NB4 (cell line): ENCODE measurements at regions not wholly inside any gene's neighbourhood (a gene's known extent, or its start where the extent isn't known, plus 50 kb on each side); places are given as distances from the start of the nearest gene placed in this dataset.

Experiments used
- POLR2A ChIP-seq: IDR thresholded peaks from 2 replicates; pipeline ENCODE4 v1.6.1; 2011; ENCODE audit warnings: mild to moderate bottlenecking; ENCODE audit not compliant: insufficient read length; ENCODE audit errors: extremely low read depth
- TF ChIP-seq, protein P1 (sequence below): IDR thresholded peaks from one replicate; pipeline ENCODE4 v1.5.1; 2012; ENCODE audit warnings: low read depth, low read length

DNA sequence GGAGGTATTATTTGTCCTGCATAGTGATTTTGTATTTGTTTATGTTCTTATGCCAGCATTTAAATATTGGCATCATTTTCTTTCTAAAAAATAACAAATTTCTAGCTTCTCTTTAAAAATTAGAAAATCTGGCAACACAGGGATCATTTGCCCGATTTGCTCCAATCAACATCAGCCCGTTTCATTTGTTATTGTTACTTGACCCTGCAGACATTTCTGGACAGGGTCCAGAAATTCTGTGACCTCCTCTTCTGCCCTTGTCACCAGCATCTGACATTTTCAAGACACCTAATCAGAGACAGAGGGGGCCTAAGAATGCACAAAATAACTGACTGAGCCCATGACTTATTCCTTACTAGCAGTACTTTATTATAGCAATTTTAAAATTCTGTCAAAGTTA, 253.3 kb downstream of the MREG start:
- TF ChIP-seq, protein P1, sequence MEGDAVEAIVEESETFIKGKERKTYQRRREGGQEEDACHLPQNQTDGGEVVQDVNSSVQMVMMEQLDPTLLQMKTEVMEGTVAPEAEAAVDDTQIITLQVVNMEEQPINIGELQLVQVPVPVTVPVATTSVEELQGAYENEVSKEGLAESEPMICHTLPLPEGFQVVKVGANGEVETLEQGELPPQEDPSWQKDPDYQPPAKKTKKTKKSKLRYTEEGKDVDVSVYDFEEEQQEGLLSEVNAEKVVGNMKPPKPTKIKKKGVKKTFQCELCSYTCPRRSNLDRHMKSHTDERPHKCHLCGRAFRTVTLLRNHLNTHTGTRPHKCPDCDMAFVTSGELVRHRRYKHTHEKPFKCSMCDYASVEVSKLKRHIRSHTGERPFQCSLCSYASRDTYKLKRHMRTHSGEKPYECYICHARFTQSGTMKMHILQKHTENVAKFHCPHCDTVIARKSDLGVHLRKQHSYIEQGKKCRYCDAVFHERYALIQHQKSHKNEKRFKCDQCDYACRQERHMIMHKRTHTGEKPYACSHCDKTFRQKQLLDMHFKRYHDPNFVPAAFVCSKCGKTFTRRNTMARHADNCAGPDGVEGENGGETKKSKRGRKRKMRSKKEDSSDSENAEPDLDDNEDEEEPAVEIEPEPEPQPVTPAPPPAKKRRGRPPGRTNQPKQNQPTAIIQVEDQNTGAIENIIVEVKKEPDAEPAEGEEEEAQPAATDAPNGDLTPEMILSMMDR = no peak
- TF ChIP-seq POLR2A = no peak
